H7 (cell line): ENCODE measurements at regions not wholly inside any gene's neighbourhood (a gene's known extent, or its start where the extent isn't known, plus 50 kb on each side); places are given as distances from the start of the nearest gene placed in this dataset.

Experiments
- DNase-seq: peaks from one replicate; pipeline ENCODE4 v3.0.0; 2012
- H3K27me3 ChIP-seq: 2 replicates; pipeline ENCODE4 v1.6.0; 2011; ENCODE audit warnings: mild to moderate bottlenecking, low read length; ENCODE audit not compliant: control insufficient read depth, insufficient read depth
- H3K36me3 ChIP-seq: replicated peaks from 2 replicates; pipeline ENCODE4 v1.5.1; 2011; ENCODE audit warnings: low read length; ENCODE audit not compliant: control insufficient read depth, insufficient read depth
- H3K4me3 ChIP-seq: 2 replicates; pipeline ENCODE4 v1.5.1; 2011; ENCODE audit warnings: low read depth, mild to moderate bottlenecking, control low read depth, low read length, moderate library complexity; ENCODE audit not compliant: insufficient read depth

DNA sequence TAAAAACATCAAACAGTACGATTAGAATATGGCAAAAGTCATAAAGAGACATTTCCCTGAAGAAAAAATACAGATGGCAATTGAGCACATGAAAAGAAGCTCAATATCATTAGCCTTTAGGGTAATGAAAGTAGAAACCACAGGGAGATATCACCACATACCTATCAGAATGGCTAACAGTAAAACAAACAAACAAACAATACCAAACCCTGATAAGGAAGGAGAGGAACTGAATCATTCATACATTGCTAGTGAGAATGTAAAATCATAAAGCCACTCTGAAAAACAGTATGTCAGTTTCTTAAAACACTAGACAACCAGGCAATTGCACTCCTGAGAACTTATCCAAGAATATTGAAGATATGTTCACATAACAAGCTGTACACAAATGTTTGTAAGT, 1342.5 kb upstream of the SLC10A2 start:
- no peak for DNase-seq
- Histone ChIP-seq H3K36me3 (no peaks in the 10 kb centered on the region), H3K4me3 (no peak overlapping the region), H3K27me3 (no peaks in the 10 kb centered on the region)

DNA sequence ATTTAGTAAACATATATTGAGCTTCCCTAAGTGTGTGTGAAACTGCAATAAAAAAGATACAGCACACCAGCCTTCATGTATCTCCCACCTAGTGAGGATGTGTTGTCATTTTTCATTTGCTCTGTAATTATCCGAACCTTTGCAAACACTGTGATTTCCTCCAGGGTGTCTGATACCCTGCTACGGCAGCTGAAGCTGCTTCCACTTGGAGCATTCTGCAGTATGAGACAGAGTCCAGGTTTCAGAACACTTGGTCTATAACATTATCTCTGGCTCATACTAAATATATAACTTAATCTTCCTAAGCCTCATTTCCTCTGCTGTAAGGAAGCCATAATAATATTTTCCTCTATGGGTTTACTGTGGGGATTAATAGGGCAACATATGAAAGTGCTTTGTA, 1338.1 kb upstream of the SLC10A2 start:
- Histone ChIP-seq H3K27me3 (no peaks in the 10 kb centered on the region), H3K36me3 (no peaks in the 10 kb centered on the region), H3K4me3 (no peak overlapping the region)
- DNase-seq = no peak

DNA sequence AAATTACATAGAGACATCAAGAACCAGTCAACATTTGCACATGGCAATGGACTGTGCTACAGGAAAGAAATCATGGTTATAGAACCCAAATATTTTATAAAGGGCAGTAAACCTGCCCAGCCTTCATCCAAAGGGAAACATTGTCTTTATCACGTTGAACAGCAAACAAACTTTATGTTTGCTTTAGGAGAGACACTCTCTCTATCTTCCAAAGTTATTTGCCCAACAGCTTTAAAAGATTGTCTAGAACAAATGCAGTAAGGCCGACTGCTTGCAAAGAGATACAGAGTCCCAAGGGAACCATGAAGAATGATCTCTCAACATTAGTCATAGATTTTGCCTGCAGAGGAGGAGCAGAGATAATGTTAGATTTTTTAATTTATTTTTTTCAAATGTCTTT, 1323.5 kb upstream of the SLC10A2 start:
- Histone ChIP-seq H3K4me3 (no peak overlapping the region), H3K27me3 (no peaks in the 10 kb centered on the region), H3K36me3 (no peaks in the 10 kb centered on the region)
- DNase-seq = no peak

GRCh38 chr13:104387510-104387909, 1321.3 kb upstream of the SLC10A2 start:
- no peak for DNase-seq
- H3K36me3 ChIP-seq = no peaks in the 10 kb centered on the region
- H3K4me3 ChIP-seq = no peak overlapping the region
- H3K27me3 ChIP-seq = no peaks in the 10 kb centered on the region

DNA sequence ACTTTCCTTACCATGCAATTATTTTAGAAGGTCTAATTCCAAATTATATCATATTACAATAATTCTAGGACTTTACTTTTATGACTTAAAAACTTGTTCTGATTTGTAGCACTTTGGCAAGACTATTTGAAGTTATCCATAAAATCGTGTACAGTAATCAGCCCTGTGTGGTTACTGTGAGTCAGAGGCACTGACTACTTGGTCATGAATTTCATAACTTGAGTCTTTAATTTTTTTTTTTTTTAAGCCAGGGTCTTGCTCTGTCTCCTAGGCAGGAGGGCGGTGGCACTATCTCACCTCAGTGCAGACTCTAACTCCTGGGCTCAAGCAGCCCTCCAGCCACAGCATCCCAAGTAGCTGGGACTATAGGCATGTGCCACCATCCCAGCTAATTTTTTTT, 1319.2 kb upstream of the SLC10A2 start:
- no peaks in the 10 kb centered on the region for H3K27me3 ChIP-seq
- no peaks in the 10 kb centered on the region for H3K36me3 ChIP-seq
- no peak overlapping the region for H3K4me3 ChIP-seq
- no peak for DNase-seq

DNA sequence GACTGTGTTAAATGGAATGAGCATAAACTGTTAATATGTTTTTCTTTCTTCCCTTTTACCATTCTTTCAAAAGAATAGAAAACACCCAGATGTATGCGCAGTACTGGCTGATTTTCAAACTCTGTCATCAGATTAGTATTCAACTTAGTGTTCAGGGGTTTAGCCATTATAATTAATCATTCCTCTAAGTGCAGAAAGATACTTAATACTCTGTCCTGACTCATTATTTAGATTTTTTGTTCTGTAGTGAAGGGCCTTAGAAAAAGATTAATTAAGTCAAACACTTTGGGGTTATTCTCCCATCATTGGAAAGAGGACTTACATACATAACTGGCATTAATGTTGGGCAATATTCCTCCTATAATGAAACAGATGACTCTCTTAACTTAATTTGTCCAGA, 1316.7 kb upstream of the SLC10A2 start:
- no peak for DNase-seq
- H3K4me3 ChIP-seq = no peak overlapping the region
- H3K36me3 ChIP-seq = no peaks in the 10 kb centered on the region
- H3K27me3 ChIP-seq = no peaks in the 10 kb centered on the region

- DNase-seq = no peak
- H3K27me3 ChIP-seq = no peaks in the 10 kb centered on the region
- H3K36me3 ChIP-seq = no peaks in the 10 kb centered on the region
- H3K4me3 ChIP-seq = no peak overlapping the region
Measured at GRCh38 chr13:104376588-104376987, 1310.4 kb upstream of the SLC10A2 start.

- Histone ChIP-seq H3K27me3 (no peaks in the 10 kb centered on the region), H3K4me3 (no peak overlapping the region), H3K36me3 (no peaks in the 10 kb centered on the region)
- DNase-seq = no peak
Measured at GRCh38 chr13:104375614-104376013, 1309.4 kb upstream of the SLC10A2 start.

DNA sequence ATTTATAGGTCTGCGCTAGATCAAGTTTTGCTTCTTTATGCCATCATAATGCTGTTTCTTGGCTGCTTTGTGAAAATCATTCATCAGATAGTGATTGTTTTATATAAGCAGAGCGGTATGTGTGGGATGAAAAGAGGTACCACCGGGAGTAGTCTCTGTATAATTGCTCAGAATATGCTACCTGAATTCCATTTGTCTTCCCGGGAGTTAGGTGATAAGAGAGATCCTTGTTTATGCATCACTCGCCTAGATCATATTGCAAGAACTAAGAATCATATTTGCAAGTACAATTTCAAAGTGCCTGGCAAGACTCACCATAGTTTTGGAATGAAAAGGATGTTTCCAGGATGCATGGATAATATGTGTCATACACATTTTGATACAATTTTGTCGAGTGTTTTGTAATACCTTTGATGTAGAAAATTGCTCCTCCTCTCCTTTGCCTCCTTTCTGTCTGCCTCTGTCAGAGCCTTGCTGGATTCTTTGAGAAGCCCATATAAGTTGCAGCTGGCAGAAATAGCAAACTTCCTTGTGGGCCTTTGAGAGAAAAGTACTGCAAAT, 1306.0 kb upstream of the SLC10A2 start:
- no peaks in the 10 kb centered on the region for H3K36me3 ChIP-seq
- DNase-seq = no peak
- no peak overlapping the region for H3K4me3 ChIP-seq
- no peaks in the 10 kb centered on the region for H3K27me3 ChIP-seq

- Histone ChIP-seq H3K36me3 (no peaks in the 10 kb centered on the region), H3K4me3 (no peak overlapping the region), H3K27me3 (no peaks in the 10 kb centered on the region)
- no peak for DNase-seq
Measured at GRCh38 chr13:104365430-104365829, 1299.2 kb upstream of the SLC10A2 start.

DNA sequence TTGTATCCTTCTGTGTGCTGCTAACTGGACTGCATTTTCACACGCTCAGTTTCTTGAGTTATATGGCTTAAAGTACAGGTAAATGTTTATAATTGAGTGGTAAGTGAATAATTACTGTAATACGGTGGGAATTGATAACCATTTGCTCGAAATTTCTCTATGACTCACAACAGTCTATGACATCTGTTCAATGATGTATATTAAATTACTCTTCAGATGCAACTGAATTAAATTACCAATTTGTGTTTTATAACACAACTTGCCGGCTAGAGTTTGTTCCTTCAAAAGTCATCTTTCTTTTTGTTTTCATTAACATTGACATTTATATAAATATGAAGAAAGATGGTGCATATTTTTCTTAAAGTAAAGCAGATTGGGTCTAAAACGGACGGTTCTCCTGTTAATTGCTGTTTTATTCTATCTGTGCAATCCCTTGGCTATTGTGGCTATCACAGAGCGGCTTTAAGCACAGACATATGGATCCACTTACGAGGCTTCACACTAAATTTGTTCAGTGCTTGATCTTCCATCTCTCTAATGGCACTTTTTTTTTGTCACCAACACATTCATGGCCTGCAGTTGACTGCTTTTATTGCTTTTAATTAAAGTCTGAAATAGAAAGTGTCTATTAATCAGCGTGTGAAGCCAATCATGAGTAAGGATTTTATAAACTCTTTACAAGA, 1291.6 kb upstream of the SLC10A2 start:
- Histone ChIP-seq H3K36me3 (no peaks in the 10 kb centered on the region), H3K4me3 (no peak overlapping the region), H3K27me3 (no peaks in the 10 kb centered on the region)
- DNase-seq = no peak

GRCh38 chr13:104357174-104357573, 1291.0 kb upstream of the SLC10A2 start:
- Histone ChIP-seq H3K4me3 (no peak overlapping the region), H3K27me3 (no peaks in the 10 kb centered on the region), H3K36me3 (no peaks in the 10 kb centered on the region)
- no peak for DNase-seq

- no peak overlapping the region for H3K4me3 ChIP-seq
- H3K36me3 ChIP-seq = no peaks in the 10 kb centered on the region
Measured at GRCh38 chr13:104355041-104355670, 1288.9 kb upstream of the SLC10A2 start.

GRCh38 chr13:104327211-104327610, 1261.0 kb upstream of the SLC10A2 start:
- Histone ChIP-seq H3K27me3 (no peaks in the 10 kb centered on the region), H3K4me3 (no peak overlapping the region), H3K36me3 (no peaks in the 10 kb centered on the region)
- no peak for DNase-seq

More at GRCh38 chr13:104355041-104355670, 1288.9 kb upstream of the SLC10A2 start:
- H3K27me3 ChIP-seq = no peaks in the 10 kb centered on the region
- DNase-seq = no peak

- Histone ChIP-seq H3K36me3 (no peaks in the 10 kb centered on the region), H3K27me3 (no peaks in the 10 kb centered on the region), H3K4me3 (no peak overlapping the region)
- DNase-seq = no peak
Measured at GRCh38 chr13:104326523-104326922, 1260.3 kb upstream of the SLC10A2 start.
